GM21576 (cell line): ENCODE measurements at regions not wholly inside any gene's neighbourhood (a gene's known extent, or its start where the extent isn't known, plus 50 kb on each side); places are given as distances from the start of the nearest gene placed in this dataset.

Source experiments
- ATAC-seq: cut with Tn5 transposase; IDR thresholded peaks from one replicate; pipeline ENCODE4 v1.9.1; 2021; ENCODE audit warnings: mild to moderate bottlenecking, moderate library complexity; ENCODE audit not compliant: unreplicated experiment

DNA sequence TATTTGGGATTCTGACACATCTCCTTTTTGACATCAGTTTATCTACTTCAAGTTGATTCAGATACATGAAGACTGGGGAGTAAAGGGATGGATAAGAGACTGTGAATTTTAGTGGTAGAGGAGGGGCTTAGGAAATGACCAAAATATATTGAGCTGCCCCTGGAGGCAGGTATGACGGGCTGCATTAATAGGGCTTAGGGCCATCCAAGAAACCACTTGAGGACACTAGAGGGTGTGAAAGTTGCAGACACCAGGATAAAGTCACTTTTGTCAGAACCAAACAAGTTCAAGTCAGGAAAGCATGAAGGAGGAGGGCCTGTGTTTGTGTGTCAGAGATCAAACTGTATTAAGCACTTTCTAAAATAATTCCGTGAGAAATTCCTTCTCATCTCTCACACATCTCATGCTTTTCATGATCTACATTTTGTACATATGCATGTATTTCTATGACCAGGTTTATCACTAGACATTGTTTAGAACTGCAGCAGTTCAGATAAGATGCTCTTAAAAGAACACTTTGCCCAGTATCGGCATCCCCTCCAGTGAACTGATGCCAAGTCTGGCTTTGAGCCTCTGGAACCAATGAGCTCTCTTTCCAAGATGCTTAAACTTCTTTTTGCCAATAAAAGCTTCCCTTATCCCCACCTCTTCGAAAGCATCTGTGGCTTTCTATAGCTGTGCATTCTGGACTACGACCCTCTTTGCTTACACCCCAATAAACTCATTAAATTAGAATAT lies 136.9 kb downstream of the SLC38A1 start:
- no peak for ATAC-seq

DNA sequence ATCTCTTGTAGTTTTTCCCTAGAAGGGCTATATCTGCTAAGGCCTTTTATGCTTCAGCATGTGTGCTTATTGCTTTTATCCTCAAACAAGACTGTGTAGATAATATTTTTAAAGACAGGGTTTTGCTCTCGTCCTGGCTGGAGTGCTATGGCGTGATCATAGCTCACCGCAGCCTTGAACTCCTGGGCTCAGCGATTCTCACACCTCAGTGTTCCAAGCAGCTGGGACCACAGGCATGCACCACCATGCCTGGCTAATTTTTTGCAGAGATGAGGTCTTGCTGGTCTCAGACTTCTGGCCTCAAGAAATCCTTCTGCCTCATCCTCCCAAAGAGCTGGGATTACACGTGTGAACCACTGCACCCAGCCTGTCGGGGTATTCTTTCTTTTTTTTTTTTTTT lies 137.3 kb upstream of the SCAF11 start:
- no peak for ATAC-seq

DNA sequence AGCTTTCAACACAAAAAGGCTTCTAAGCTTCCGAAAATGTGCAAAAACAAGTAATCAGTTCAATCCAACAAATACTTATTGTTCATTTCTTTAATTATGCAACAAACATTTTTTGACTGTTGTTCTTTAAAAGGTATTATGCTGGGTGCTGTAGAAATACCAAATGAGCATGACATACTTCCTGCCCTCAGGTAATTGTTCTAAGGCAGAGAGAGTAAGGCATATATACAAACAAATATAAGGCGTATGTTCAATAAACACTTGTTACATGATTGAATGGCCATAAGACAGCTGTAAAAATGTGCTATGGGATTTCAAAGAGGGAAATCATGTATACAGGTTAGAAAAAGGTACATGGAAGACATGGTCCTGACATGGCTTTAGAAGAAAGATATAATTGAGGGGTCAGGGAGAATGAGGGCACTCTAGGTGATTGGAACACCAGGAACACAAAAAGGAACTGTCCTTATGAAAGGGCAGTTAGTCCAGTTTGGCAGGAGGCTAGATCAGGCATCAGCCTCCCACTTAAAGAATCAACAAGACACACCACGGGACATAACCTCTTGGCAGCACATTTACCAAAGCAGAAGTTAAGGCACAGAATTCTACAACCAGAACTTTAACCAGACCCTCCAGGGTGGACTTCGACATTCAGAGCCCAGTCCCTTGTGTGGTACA lies 135.8 kb upstream of the SCAF11 start:
- ATAC-seq, result no peak

DNA sequence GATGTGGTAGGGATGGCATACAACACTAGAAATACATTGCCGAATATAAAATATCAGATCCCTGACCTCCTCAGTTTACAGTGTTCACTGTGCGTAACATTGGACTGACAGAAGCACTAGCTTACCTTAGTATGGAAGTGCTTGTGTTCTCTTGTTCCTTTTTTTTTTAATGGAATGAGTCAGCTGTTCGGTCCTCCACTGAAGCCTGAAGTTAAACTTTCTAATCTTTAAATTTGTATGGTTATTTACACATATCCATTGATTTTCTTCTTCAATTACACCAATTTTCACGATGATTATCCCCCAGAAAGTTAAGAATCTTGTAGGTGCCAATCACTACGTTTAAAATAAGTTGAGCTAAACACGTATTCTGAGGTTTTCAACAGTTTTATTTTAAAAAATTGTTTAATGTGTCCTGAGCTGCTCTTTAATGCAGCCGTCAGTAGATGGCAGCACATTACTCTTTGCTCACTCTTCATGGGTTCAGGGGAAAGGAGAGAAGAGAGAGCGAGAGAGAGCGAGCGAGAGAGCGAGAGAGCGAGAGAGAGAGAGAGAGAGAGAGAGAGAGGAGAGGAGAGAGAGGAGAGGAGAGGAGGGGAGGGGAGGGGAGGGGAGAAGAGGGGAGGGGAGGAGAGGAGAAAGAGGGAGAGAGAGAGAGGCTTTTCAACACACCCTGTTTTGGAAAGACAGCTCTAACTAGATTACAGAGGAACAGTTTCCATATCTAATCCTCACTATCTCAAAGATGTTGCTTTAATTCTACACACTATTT lies 134.7 kb upstream of the SCAF11 start:
- ATAC-seq, result peak; percentile 82

DNA sequence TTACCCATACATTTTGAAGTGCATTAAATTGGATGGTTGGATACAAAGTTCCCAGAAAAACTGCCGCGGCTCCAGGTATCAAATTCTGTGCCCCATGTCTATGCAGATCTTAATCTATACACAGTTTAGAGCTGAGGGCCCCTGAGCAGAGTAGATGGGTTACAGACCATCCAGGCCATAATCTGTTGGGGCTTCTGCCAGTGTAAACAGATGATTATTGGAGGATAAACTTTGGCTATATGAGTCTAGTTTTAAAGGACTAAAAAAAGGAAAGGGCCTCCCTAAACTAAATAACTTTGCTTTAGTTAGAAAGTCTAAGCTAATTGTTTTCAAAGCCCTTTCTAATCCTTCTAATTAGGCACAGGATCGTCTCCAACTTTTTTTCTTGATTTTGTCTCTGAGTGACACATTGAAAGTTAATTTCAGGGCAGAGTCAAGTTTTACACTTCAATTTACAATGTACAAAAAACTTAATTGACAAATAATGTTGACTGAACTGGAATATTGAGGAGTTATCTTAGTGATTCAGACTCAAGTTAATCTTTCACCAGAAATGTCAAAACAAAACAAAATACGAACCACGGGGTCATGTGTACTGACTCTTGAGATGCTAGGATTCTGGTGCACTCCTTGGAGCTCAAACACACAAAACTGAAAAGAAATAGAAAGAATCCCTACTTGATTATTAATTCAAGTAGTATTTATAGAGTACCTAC lies 133.9 kb upstream of the SCAF11 start:
- ATAC-seq, result no peak

DNA sequence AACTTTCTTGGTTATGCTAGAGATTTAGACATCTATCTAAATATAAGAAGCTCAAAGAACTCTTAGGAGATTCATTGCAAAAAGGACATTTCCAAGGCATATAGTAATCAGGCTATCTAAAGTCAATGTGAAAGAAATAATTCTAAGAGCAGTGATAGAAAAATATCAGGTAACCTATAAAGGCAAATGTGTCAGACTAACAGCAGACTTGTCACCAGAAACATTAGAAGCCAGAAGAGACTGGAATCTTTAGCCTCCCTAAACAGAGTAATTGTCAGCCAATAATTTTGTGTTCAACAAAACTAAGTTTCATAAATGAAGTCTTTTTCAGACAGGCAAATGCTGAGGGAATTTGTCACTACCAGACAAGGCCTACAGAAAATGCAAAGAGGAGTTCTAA lies 122.0 kb upstream of the SCAF11 start:
- ATAC-seq, result no peak

DNA sequence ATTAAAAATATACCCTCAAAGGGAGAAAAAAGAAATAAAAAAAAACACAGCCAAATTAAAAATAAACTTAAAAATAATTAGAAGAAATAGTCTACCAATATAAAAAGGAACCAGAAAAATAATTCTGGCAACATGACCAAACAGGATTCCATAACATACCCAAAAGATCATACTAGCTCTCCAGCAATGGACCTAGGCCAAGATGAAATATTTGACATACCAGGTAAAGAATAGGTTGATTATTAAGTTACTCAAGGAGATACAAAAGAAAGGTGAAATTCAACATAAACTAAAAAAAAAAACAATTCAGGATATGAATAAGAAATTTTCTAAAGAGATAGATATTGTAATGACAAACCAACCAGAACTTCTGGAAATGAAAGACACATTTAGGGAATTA lies 121.3 kb upstream of the SCAF11 start:
- no peak for ATAC-seq

DNA sequence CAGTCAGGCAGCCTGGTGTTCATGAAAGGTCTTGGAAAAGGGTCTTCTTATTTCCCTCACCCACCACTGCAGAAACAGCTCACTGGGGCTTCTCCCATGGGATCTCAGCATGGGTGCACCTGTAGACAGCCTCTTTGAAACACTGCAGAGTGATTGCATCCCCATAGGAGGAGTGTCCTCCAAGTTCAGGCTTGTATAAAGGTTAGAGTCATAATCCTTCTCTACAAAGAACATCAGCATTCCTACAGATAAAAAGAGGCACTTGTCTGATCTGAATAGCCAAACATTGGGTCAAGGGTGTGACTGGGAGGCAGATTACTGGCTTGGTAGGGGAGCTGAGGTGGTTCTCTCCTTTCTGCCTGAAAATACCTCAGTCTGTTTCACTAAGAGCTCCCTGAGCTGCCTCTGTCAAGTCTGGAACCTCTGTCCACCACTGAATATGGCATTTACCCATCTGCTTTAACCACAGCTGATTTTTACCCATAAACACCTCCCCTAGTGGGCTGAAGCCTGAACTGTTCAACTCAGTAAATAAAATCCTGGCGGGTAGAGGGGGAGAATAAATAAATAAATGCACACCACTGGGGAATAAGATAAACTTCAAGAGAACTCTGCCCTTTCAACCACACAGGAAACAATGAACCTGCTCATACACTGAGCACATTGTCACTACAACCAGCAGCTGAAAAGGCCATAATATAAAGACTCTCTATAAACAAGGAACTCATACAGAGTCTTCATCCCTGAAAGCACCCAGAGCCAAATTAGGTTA lies 120.7 kb upstream of the SCAF11 start:
- no peak for ATAC-seq

DNA sequence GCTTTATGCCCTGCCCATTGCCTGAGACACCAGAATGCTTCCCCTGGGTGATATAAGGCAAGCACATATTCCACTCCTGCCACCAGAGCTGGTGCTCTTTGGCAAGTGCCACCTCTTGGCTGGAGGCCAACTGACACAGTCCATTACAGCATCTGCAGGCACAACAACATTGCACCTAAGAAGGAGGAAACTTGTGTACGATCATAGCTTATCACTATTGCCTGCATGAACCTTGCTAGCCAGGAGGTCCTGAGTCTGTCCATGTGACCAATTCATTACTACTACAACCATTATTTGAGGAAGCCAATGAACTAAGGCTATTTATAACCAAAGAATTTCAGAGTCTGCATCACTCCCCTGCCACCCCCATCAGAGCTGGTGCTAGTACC lies 119.8 kb upstream of the SCAF11 start:
- no peak for ATAC-seq

DNA sequence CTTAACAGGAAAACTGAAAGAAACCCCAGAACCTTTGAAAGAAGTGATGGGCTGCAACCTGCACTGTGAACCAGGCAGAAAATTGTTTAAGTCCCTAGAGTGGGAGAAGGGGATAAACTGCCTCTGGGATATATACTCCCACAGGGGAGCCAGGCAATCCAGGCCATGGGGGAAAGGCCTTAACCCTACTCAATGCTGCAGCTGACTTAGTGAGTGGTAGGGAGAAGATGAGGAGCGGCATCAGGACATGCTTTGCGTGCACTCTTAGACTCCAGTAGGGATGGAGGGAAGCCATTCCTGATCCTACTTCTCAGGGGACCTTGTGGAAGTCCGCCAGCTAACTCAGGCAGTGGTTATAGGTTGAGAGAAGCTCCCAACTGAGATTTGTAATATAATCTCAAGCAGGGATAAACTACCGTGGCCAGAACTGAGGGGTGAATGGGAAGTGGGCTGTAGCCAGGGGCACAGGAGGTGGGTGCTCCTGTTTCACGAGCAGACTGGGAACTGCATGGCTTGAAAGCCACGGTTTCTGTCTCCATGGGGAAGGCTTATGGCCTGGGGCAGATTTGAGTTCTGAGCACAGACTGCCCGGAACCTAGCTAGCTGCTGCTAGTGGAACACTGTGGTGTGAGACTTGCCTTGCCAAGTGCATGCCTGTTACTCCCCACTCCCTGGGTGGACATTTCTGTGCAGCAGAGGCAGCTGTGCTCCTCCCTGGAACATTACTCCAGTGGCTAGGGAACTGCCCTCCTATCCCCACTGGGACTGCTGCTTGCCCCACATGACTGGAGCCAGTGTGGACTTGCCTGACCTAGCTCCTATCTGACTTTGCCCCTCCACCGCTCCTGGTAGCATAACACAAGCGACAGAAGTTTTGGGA lies 119.2 kb upstream of the SCAF11 start:
- ATAC-seq, result no peak

DNA sequence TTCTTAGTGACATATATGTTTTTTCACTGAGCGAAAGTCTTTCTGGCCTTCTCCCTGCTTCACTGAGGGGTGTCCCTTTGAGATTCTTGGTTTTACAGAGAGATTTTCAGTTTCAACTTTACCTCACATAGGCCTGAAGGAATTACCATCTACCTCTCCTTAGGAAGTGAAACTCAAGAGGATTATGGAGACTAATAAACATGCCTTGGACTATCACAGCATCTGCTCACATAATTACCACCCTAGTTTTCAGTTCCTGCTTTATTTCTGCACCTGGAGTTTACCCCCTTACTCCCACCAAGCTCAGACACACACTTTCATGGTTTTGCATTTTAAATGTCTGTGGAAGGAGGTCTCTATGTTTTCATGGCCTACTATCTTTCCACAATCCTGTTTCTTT lies 118.3 kb upstream of the SCAF11 start:
- peak; percentile 80 for ATAC-seq

DNA sequence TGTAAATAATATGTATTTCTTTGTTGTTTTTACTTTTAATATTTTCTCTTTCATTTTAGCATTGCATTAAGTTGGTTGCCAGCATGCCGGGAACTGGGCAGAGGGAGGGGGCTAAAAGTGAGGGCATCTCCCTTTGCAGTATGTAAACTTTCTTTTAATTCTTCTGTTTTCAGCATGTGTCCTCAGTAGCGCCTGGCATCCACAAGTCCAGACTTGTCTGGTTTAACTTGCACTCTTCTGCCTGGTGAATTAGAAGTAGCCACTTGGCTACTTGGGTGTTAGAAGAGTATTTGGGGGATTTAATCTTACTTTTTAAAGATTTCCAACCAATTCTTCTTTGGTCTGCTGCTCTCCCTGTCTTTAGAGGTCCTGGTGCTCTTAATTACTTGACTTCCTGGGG lies 117.2 kb upstream of the SCAF11 start:
- no peak for ATAC-seq

DNA sequence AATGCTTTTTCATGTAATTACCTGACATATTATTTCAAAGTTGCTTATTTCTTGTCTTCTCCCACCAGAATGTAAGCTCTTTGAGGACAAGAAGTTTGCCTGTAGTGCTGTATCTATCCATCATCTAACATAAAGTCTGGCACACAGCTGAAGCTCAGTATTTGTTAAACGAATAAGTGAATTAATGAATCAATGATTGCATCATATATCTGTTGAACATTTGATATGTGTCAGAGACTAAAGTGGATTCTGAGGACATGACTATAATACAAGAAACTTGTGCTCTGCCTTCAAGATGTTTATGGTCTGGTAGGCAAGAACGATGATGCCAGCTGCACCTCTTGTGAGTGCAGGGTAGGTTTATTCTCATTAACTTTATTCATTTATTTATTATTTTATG lies 115.4 kb upstream of the SCAF11 start:
- no peak for ATAC-seq

DNA sequence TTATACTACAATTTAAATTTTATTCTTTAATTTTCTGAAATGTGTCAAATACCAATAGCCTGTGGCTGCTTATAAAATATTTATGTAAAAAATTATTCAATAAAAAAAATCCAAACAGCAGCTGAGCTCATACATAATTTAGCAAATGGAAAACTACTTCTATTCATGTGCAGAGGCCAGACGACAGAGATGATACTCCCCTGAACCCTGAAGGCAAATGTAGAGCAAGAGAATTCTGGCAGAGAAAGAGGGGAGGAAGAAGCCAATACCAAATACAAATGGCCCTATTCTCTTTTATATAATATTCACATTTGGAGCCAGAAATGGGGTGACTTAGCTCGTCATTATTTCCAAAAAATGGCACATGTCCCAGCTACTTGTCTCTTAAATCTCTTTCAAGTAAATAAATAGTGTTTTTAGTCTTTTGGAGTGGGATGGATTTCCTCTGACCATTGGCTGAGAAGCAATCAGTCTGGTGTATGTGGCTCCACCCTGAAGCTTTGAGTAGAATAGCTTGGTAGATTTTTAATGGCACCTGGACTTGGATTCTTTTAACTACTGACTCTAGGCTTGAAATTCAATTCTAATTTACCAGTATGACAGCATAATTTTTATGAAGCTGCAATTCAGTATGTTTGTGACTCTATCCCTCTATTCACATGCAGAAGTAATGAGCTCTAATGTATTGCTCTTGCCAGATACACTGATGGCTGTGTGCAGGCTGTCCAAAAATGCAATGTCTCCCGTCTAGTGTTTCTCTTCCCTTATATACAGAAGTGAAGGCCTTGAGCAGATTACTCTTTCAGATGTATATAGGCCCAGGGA lies 113.4 kb upstream of the SCAF11 start:
- no peak for ATAC-seq

DNA sequence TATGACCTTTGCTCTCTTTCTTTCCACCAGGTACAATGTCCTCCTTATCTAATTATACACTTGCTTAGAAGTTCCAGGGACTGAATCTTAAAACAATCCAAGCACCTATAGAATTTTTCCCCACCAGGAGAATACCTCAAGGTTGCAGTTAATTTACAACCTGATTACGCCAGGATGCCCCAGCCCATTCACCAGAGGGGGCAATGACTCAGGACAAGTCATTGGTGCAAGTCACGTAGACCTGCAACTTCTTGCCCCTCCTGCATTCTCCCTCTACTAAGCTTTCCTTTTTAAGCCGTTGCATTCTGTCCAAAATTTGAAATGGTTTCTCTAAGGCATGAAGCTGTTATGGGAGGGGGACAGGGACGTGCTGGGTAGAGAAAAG lies 111.1 kb upstream of the SCAF11 start:
- no peak for ATAC-seq

DNA sequence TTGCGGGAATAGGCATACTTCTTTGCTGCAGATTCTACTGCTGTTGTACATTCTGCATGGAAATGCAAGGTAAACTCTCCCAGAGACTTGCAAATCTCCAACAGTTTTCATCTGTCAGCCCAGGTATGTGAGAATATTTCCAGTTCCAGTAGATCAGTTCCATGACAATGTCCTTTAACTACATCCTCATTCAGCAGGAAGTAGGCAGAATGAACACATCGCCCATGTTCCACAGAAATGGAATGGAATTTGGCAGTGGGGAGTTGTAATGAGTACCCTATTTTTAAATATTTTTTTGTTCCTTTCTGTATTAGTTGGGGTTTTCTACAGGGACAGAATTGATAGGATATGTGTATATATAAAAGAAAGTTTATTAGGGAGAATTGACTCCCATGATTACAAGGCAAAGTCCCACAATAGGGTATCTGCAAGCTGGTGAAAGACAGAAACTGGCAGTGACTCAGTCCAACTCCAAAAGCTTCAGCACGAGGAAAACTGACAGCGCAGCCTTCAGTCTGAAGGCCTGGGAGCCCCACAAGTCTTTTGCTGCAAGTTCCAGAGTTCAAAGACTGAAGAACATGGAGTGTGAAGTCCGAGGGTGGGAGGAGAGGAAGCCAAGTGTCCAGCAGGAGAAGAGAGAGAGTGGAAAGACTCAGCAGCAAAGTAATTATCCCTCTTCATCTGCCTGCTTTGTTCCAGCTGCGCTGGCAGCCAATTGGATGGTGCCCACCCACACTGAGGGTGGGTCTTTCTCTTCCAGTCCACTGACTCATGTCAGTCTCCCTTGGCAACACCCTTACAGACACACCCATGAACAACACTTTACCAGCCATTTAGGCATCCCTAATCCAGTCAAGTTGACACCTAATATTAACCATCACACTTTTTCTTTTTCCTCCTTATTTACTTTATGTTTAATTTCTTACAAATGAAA lies 110.4 kb upstream of the SCAF11 start:
- ATAC-seq, result no peak

DNA sequence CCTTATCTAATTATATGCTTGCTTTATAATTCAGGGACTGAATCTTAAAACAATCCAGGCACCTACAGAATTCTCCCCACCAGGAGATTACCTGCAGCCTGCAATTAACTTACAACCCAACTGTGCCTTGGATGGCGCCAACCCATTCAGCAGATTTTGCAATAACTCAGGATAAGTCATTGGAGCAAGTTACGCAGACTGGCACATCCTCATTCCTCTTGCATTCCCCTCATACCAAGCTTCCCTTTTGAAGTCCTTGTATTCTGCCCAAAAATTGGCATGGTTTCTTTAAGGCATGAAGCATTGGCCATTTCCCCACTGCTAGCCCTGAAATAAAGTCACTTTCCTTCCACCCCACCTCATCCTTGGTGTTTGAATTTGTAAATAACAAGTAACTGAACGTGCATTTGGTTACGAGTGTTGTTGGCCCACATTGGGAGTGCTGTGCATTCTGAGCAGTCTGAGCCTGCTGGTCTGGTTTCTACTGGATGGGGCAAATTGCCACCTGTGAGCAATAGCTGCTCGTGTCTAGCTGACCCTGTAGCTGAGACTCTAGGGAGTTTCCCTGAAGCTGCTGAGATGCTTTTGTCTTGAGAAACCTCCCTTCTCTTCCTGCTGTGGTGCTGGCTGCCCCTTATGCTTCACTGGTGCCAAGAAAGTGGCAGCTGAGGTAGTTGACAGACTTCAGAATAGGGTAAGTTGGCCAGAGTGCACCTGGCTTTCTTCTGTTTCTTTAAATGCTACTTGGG lies 99.2 kb upstream of the SCAF11 start:
- ATAC-seq, result no peak
